OCI-LY3 (cell line): ENCODE measurements at regions not wholly inside any gene's neighbourhood (a gene's known extent, or its start where the extent isn't known, plus 50 kb on each side); places are given as distances from the start of the nearest gene placed in this dataset.

Experiments
- CTCF ChIP-seq: fragments of 200-600, 300-600 bp; sonication (generic); IDR thresholded peaks from 2 replicates; pipeline ENCODE4 v1.5.1; 2014; ENCODE audit warnings: antibody characterized with exemption, low read length, low read depth
- EZH2phosphoT487 ChIP-seq: fragments of 200-600 bp; shearing (Covaris generic); IDR thresholded peaks from 2 replicates; pipeline ENCODE4 v1.6.1; 2018; ENCODE audit warnings: antibody characterized with exemption, mixed run types, low read depth

GRCh38 chr2:144905956-144906355 is 386.0 kb upstream of the ZEB2 start:
- TF ChIP-seq CTCF (no peak), EZH2phosphoT487 (no peak)
